ENCODE measurements at regions not wholly inside any gene's neighbourhood (a gene's known extent, or its start where the extent isn't known, plus 50 kb on each side); places are given as distances from the start of the nearest gene placed in this dataset.
A peak's percentile ranks its signal among the peaks of the same experiment; 100 is the strongest.

- DNase-seq (ENCODE audit: low read depth in 2 of 2) = no peak
These were observed 69.6 kb upstream of the SLC30A5 start for GRCh38 chr5:69024241-69024651.

GRCh38 chr5:69029292-69029691 lies 64.5 kb upstream of the SLC30A5 start:
- no peak for DNase-seq (ENCODE audit: low read depth in 2 of 2)

- no peak for DNase-seq (ENCODE audit: low read depth in 2 of 2)
These were observed 63.3 kb upstream of the SLC30A5 start for GRCh38 chr5:69030358-69031062.

DNA sequence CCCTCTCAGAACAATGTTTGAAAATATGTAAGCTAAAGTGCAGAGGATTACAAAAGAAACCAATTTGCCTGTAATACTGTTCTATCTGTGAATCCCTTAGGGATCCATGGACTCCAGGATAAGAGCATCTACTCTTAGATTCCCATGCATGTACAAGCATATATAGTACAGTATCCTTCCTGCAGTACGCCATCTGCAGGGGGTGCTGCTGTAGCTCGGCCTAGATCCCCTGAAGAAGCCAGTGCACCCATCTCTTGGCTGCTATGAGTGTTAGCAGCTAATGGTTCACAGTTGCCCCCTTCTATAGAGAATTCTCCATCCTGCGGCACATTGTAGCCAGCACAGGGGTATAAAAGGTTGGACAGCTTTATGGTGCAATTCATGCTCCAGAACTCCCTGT lies 61.8 kb upstream of the SLC30A5 start:
- DNase-seq (ENCODE audit: low read depth in 2 of 2) = no peak

GRCh38 chr5:69033690-69034089 lies 60.1 kb upstream of the SLC30A5 start:
- no peak for DNase-seq (ENCODE audit: low read depth in 2 of 2)

- no peak for DNase-seq (ENCODE audit: low read depth in 2 of 2)
These were observed 58.9 kb upstream of the SLC30A5 start for GRCh38 chr5:69034898-69035297.

GRCh38 chr5:69035665-69036064 lies 58.1 kb upstream of the SLC30A5 start:
- no peak for DNase-seq (ENCODE audit: low read depth in 2 of 2)

DNA sequence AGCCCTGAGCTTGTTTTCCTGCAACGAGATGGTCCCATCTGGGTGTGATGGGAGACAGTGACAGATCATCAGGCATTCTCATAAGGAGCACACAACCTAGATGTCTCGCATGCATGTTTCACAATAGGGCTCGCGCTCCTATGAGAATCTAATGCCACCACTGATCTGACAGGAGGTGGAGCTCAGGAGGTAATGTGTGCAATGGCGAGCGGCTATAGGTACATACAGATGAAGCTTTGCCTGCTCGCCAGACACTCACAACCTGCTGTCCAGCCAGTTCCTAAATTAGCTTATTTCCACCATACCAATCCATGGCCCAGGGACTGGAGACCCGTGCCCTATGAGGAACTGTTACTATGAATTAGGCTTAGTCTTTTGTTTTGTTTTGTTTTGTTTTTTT lies 55.3 kb upstream of the SLC30A5 start:
- DNase-seq (ENCODE audit: low read depth in 2 of 2) = no peak

- no peak for DNase-seq (ENCODE audit: low read depth in 2 of 2)
These were observed 54.0 kb upstream of the SLC30A5 start for GRCh38 chr5:69039829-69040228.

DNA sequence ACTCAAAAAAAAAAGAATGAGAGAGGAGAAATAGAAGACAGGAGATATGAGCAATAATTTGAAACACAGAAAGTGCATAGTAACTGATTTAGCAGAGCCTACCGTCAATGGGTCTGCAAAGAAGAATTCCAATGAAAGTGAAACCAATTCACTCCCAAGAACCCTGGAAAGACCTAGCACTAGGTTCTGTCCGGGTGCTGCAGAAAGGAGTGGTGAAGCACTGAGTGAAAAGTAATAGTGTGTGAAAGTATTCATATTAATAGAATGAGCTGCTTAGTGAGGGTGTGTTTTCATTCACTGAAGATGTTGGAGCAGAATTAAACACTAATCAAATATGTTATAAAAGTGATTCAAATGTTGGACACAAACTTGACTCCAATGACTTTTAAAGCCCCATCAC lies 51.3 kb upstream of the SLC30A5 start:
- no peak for DNase-seq (ENCODE audit: low read depth in 2 of 2)

DNA sequence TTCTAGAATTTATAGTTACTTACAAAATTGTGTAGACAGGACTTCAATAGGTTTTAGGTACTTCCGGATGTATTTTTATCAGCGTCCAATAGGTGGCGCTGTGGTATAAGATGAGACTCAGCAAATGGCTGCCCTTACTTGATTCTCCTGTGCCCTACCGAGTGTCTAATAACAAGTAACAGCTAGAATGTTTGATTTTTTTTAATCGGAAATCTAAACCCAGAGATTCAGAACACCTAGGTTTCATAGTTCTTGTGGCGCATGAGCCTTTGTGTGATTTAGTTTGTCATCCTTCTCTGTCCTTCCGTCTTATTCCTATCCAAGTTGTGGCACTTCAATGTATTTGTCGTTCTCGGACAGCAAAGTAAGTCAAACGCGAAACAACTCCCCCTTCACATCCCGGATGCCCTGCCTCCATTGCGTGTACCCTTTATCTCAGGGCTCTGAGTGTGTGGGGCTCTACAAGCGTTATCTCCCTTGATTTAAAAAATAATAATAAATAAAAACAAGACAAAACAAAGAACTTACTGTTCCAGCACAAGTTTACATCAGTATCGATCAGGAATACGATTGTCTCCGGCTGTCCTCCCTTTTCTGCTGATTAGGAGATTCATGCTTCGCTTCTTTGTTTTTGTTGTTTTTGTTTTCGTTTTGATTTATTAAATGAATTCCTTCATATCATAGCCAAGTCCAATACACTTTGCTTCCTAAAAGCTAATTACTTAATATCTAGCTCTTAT lies 50.7 kb upstream of the SLC30A5 start:
- DNase-seq (ENCODE audit: low read depth in 2 of 2) = peak; percentile 60 to 61

GRCh38 chr5:69043655-69043996 lies 50.2 kb upstream of the SLC30A5 start:
- no peak for DNase-seq (ENCODE audit: low read depth in 2 of 2)

Data from activated CD8-positive, alpha-beta memory T cell treated with anti-CD3 and anti-CD28 coated beads for 4 hours (primary cell).